GM23338 (cell line): ENCODE measurements at regions not wholly inside any gene's neighbourhood (a gene's known extent, or its start where the extent isn't known, plus 50 kb on each side); places are given as distances from the start of the nearest gene placed in this dataset.
"Not testable (repeated sequence)": the region's sequence is repeated elsewhere in the genome, so short reads cannot be mapped to it uniquely, and the experiment has no call there.

Experiments
- ATAC-seq: fragments of 200-7000 bp; cut with Tn5 transposase; 3 replicates; pipeline ENCODE4 v1.9.1; 2020
- DNase-seq: peaks from one replicate; pipeline ENCODE4 v3.0.0-alpha.2; 2015; ENCODE audit warnings: low spot score
- H2AFZ ChIP-seq: fragments of 200-600 bp; sonication (generic); 2 replicates; pipeline ENCODE4 v1.8.0; 2016; ENCODE audit warnings: antibody characterized with exemption, mild to moderate bottlenecking, moderate library complexity
- H3F3A ChIP-seq: fragments of 200-600 bp; sonication (generic); replicated peaks from 2 replicates; pipeline ENCODE4 v1.8.0; 2017; ENCODE audit warnings: antibody characterized with exemption, mixed run types, low read depth
- H3K27ac ChIP-seq: fragments of 200-600 bp; sonication (generic); 2 replicates; pipeline ENCODE4 v1.6.1; 2016; ENCODE audit warnings: low read depth
- H3K27me3 ChIP-seq: fragments of 200-600 bp; sonication (generic); 2 replicates; pipeline ENCODE4 v1.8.0; 2016; ENCODE audit warnings: mild to moderate bottlenecking, mixed run types, moderate library complexity; ENCODE audit not compliant: insufficient read depth
- H3K36me3 ChIP-seq: fragments of 200-600 bp; sonication (generic); 2 replicates; pipeline ENCODE4 v1.8.0; 2016; ENCODE audit warnings: mild to moderate bottlenecking; ENCODE audit not compliant: insufficient read depth
- H3K4me1 ChIP-seq: fragments of 200-600 bp; sonication (generic); 2 replicates; pipeline ENCODE4 v1.8.0; 2016; ENCODE audit warnings: mild to moderate bottlenecking, moderate library complexity; ENCODE audit not compliant: insufficient read depth
- H3K4me2 ChIP-seq: fragments of 200-600 bp; sonication (generic); 2 replicates; pipeline ENCODE4 v1.7.1; 2017; ENCODE audit warnings: mixed run types
- H3K4me3 ChIP-seq: fragments of 200-600 bp; sonication (generic); 2 replicates; pipeline ENCODE4 v1.6.1; 2016; ENCODE audit warnings: mixed run types
- H3K79me2 ChIP-seq: fragments of 200-600 bp; sonication (generic); replicated peaks from 2 replicates; pipeline ENCODE4 v1.8.0; 2017; ENCODE audit warnings: mild to moderate bottlenecking; ENCODE audit not compliant: insufficient read depth
- H3K9me2 ChIP-seq: fragments of 200-600 bp; sonication (generic); 2 replicates; pipeline ENCODE4 v1.8.0; 2017; ENCODE audit not compliant: insufficient read depth
- H4K20me1 ChIP-seq: fragments of 200-600 bp; sonication (generic); replicated peaks from 2 replicates; pipeline ENCODE4 v1.8.0; 2017; ENCODE audit warnings: mild to moderate bottlenecking; ENCODE audit not compliant: insufficient read depth
- H3K27ac Mint-ChIP-seq: 2 replicates; pipeline ENCODE4 v1.8.0; 2020; ENCODE audit warnings: inconsistent platforms, mild to moderate bottlenecking, moderate library complexity, mixed read lengths
- H3K27me3 Mint-ChIP-seq: 3 replicates; pipeline ENCODE4 v1.8.0; 2022; ENCODE audit warnings: low read depth, mild to moderate bottlenecking, moderate library complexity, mixed read lengths, inconsistent platforms; ENCODE audit not compliant: insufficient read depth, poor library complexity
- H3K36me3 Mint-ChIP-seq: 3 replicates; pipeline ENCODE4 v1.8.0; 2021; ENCODE audit warnings: low read depth, mild to moderate bottlenecking, inconsistent platforms, moderate library complexity, mixed read lengths
- H3K4me1 Mint-ChIP-seq: 3 replicates; pipeline ENCODE4 v1.8.0; 2020; ENCODE audit warnings: mild to moderate bottlenecking, inconsistent platforms, mixed read lengths
- H3K4me3 Mint-ChIP-seq: 3 replicates; pipeline ENCODE4 v1.8.0; 2021; ENCODE audit warnings: moderate library complexity, mild to moderate bottlenecking, inconsistent platforms, mixed read lengths
- H3K9me3 Mint-ChIP-seq: 3 replicates; pipeline ENCODE4 v1.8.0; 2020; ENCODE audit warnings: moderate library complexity, mild to moderate bottlenecking, inconsistent platforms, mixed read lengths
- REST ChIP-seq: IDR thresholded peaks from one replicate; pipeline ENCODE4 v1.6.1; 2018; ENCODE audit warnings: antibody characterized with exemption; ENCODE audit not compliant: unreplicated experiment
- STAT1 ChIP-seq: IDR thresholded peaks from one replicate; pipeline ENCODE4 v1.6.1; 2016; ENCODE audit warnings: antibody characterized with exemption; ENCODE audit not compliant: unreplicated experiment
- ZNF331 ChIP-seq: fragments of 250-450 bp; sonication (Bioruptor Pico); IDR thresholded peaks from 2 replicates; pipeline ENCODE4 v1.5.0; 2020; ENCODE audit warnings: low read depth, mild to moderate bottlenecking, moderate library complexity

DNA sequence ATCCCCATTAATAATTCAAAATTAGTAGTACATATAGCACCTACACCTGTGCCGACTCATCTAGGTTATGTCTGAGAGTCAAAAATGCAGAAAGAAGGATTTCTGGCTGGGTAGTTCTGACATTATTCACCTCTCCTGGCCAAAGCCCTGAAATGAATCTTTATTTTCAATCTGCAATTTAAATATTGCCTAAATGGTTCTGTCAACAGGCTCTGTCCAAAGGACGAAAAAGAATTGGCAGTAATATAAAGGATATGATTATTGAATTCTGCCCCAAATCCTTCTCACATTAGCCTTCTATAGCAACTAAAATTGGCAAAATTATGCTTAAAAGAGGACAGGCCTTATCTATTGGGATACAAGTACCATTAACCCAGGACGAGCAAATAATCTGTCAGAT lies 86.9 kb upstream of the SPANXN4 start (continued):
- TF ChIP-seq REST (no peak), STAT1 (no peak), ZNF331 (no peak)

DNA sequence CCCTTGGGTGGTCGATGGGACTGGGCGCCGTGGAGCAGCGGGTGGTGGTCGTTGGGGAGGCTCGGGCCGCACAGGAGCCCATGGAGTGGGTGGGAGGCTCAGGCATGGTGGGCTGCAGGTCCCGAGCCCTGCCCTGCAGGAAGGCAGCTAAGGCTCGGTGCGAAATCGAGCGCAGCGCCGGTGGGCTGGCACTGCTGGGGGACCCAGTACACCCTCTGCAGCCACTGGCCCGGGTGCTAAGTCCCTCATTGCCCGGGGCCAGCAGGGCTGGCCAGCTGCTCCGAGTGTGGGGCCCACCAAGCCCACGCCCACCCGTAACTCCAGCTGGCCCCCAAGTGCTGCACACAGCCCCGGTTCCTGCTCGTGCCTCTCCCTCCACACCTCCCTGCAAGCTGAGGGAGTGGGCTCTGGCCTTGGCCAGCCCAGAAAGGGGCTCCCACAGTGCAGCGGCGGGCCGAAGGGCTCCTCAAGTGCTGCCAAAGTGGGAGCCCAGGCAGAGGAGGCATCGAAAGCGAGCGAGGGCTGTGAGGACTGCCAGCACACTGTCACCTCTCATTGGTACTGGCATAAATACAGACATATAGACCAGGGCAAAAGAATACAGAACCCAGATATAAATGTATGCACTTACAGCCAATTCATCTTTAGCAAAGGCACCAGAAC lies 53.5 kb upstream of the SPANXN4 start:
- ATAC-seq, H3K36me3 Mint-ChIP-seq, H3F3A ChIP-seq, H3K27me3 ChIP-seq, H3K4me2 ChIP-seq, H3K4me3 ChIP-seq, DNase-seq, H4K20me1 ChIP-seq, H3K9me3 Mint-ChIP-seq, H3K27ac Mint-ChIP-seq, H3K9me2 ChIP-seq, H3K4me3 Mint-ChIP-seq, H3K27me3 Mint-ChIP-seq, H3K4me1 Mint-ChIP-seq, H3K79me2 ChIP-seq, H3K4me1 ChIP-seq, H2AFZ ChIP-seq, H3K36me3 ChIP-seq, H3K27ac ChIP-seq: not testable (repeated sequence)
